ENCODE measurements at regions not wholly inside any gene's neighbourhood (a gene's known extent, or its start where the extent isn't known, plus 50 kb on each side); places are given as distances from the start of the nearest gene placed in this dataset.

GRCh38 chr16:79810449-79811189 is 210.1 kb upstream of the MAF start:
- no peak overlapping the region for H3K9ac ChIP-seq (ENCODE audit: low read length)
- TF ChIP-seq CTCF (conservative IDR thresholded peaks at IDR 0.05; ENCODE audit: low read depth, low read length) (no peak), EZH2phosphoT487 (IDR thresholded peaks at IDR 0.05; ENCODE audit: borderline replicate concordance, low read length) (no peak), EZH2 (IDR thresholded peaks at IDR 0.05; ENCODE audit: low read length, unreplicated experiment) (no peak)
- H4K20me1 ChIP-seq (ENCODE audit: low read length) = no peaks in the 10 kb centered on the region
- intact Hi-C loops (cut with micrococcal nuclease) = no loop called here
- H3K79me2 ChIP-seq (ENCODE audit: low read length) = no peaks in the 10 kb centered on the region
- no peaks in the 10 kb centered on the region for H3K4me1 ChIP-seq (ENCODE audit: insufficient read depth, low read length)
- H3K27ac ChIP-seq (ENCODE audit: low read length) = no peak overlapping the region
- H3K9me3 ChIP-seq (ENCODE audit: low read length) = no peaks in the 10 kb centered on the region
- H3K36me3 ChIP-seq (ENCODE audit: low read depth, low read length) = no peaks in the 10 kb centered on the region
- no peaks in the 10 kb centered on the region for H3F3A ChIP-seq (ENCODE audit: low read length, unreplicated experiment)
- ChIA-PET CTCF (no interaction called here), POLR2A (ENCODE audit: unreplicated experiment) (no interaction called here)
- no peaks in the 10 kb centered on the region for H3K27me3 ChIP-seq (ENCODE audit: low read length)
- DNase-seq (peak; percentile 3), ATAC-seq (no peak)
- BruUV-seq (replicated peaks) = no TSS peak
- H3K4me3 ChIP-seq (ENCODE audit: low read length) = no peak overlapping the region
- H2AFZ ChIP-seq (ENCODE audit: low read length) = no peak overlapping the region
- no peaks in the 10 kb centered on the region for H3K9me2 ChIP-seq (replicated peaks; ENCODE audit: low read length)
- no peak overlapping the region for H3K4me2 ChIP-seq (ENCODE audit: low read length)

- no peaks in the 10 kb centered on the region for H3K9me2 ChIP-seq (replicated peaks; ENCODE audit: low read length)
- no peak overlapping the region for H3K4me2 ChIP-seq (ENCODE audit: low read length)
- H3K27me3 ChIP-seq (ENCODE audit: low read length) = no peaks in the 10 kb centered on the region
- H3K4me1 ChIP-seq (ENCODE audit: insufficient read depth, low read length) = no peaks in the 10 kb centered on the region
- no peaks in the 10 kb centered on the region for H4K20me1 ChIP-seq (ENCODE audit: low read length)
- H3K9me3 ChIP-seq (ENCODE audit: low read length) = no peaks in the 10 kb centered on the region
- no peak overlapping the region for H2AFZ ChIP-seq (ENCODE audit: low read length)
- ChIA-PET POLR2A (ENCODE audit: unreplicated experiment) (no interaction called here), CTCF (no interaction called here)
- H3K36me3 ChIP-seq (ENCODE audit: low read depth, low read length) = no peaks in the 10 kb centered on the region
- no peak for TF ChIP-seq EZH2 (IDR thresholded peaks at IDR 0.05; ENCODE audit: low read length, unreplicated experiment)
- TF ChIP-seq CTCF (conservative IDR thresholded peaks at IDR 0.05; ENCODE audit: low read depth, low read length) = no peak
- no peak for TF ChIP-seq EZH2phosphoT487 (IDR thresholded peaks at IDR 0.05; ENCODE audit: borderline replicate concordance, low read length)
- intact Hi-C loops (cut with micrococcal nuclease) = no loop called here
- H3F3A ChIP-seq (ENCODE audit: low read length, unreplicated experiment) = no peaks in the 10 kb centered on the region
- no peaks in the 10 kb centered on the region for H3K79me2 ChIP-seq (ENCODE audit: low read length)
- no peak overlapping the region for H3K9ac ChIP-seq (ENCODE audit: low read length)
- ATAC-seq (no peak), DNase-seq (no peak)
- BruUV-seq (replicated peaks) = no TSS peak
- no peak overlapping the region for H3K4me3 ChIP-seq (ENCODE audit: low read length)
- no peak overlapping the region for H3K27ac ChIP-seq (ENCODE audit: low read length)
Observed at GRCh38 chr16:79809376-79809775, 208.8 kb upstream of the MAF start.

- TF ChIP-seq CTCF (conservative IDR thresholded peaks at IDR 0.05; ENCODE audit: low read depth, low read length) (no peak), EZH2phosphoT487 (IDR thresholded peaks at IDR 0.05; ENCODE audit: borderline replicate concordance, low read length) (no peak), EZH2 (IDR thresholded peaks at IDR 0.05; ENCODE audit: low read length, unreplicated experiment) (no peak)
- no peaks in the 10 kb centered on the region for H3F3A ChIP-seq (ENCODE audit: low read length, unreplicated experiment)
- ATAC-seq (no peak), DNase-seq (no peak)
- no peaks in the 10 kb centered on the region for H3K27me3 ChIP-seq (ENCODE audit: low read length)
- H3K9me3 ChIP-seq (ENCODE audit: low read length) = no peaks in the 10 kb centered on the region
- H3K4me1 ChIP-seq (ENCODE audit: insufficient read depth, low read length) = no peaks in the 10 kb centered on the region
- intact Hi-C loops (cut with micrococcal nuclease) = no loop called here
- H4K20me1 ChIP-seq (ENCODE audit: low read length) = no peaks in the 10 kb centered on the region
- no peak overlapping the region for H3K4me3 ChIP-seq (ENCODE audit: low read length)
- CTCF ChIA-PET = no interaction called here
- no peak overlapping the region for H3K4me2 ChIP-seq (ENCODE audit: low read length)
- no peaks in the 10 kb centered on the region for H3K79me2 ChIP-seq (ENCODE audit: low read length)
- H3K27ac ChIP-seq (ENCODE audit: low read length) = no peak overlapping the region
- H3K9ac ChIP-seq (ENCODE audit: low read length) = no peak overlapping the region
- no TSS peak for BruUV-seq (replicated peaks)
- H3K9me2 ChIP-seq (replicated peaks; ENCODE audit: low read length) = no peaks in the 10 kb centered on the region
- H2AFZ ChIP-seq (ENCODE audit: low read length) = no peak overlapping the region
- POLR2A ChIA-PET (ENCODE audit: unreplicated experiment) = no interaction called here
- no peaks in the 10 kb centered on the region for H3K36me3 ChIP-seq (ENCODE audit: low read depth, low read length)
Observed at GRCh38 chr16:79808731-79809130, 208.2 kb upstream of the MAF start.

Measured in PC-3 (cell line).